PC-3 (cell line): ENCODE measurements at regions not wholly inside any gene's neighbourhood (a gene's known extent, or its start where the extent isn't known, plus 50 kb on each side); places are given as distances from the start of the nearest gene placed in this dataset.

ENCODE experiments used
- ATAC-seq: fragments of 200-7000 bp; cut with Tn5 transposase; 2 replicates; pipeline ENCODE4 v1.9.1; 2020; ENCODE audit warnings: mild to moderate bottlenecking, moderate library complexity
- BruUV-seq: library from RNA; stranded (reverse); fragments of 400-500 nt; replicated peaks from 2 replicates; lab custom pipeline; 2021; lab: Mats Ljungman, UMichigan
- CTCF ChIA-PET: fragments of 300-600 bp; sonication (Branson Sonifier 250); formaldehyde crosslinking; loops from one replicate; lab custom pipeline; 2022; ENCODE audit warnings: antibody characterized with exemption; lab: Charles Lee
- POLR2A ChIA-PET: fragments of 300-600 bp; sonication (Branson Sonifier 250); formaldehyde crosslinking; loops from one replicate; lab custom pipeline; 2022; ENCODE audit warnings: antibody characterized with exemption; ENCODE audit not compliant: unreplicated experiment; lab: Charles Lee
- DNase-seq: peaks from one replicate; pipeline ENCODE4 v3.0.0-alpha.2; 2015
- H2AFZ ChIP-seq: fragments of 300-600 bp; sonication (generic); 2 replicates; pipeline ENCODE4 v1.6.0; 2016; ENCODE audit warnings: antibody characterized with exemption, low read length
- H3F3A ChIP-seq: fragments of 300-600 bp; sonication (generic); one replicate; pipeline ENCODE4 v1.6.0; 2017; ENCODE audit warnings: antibody characterized with exemption, low read length, control low read depth, mild to moderate bottlenecking; ENCODE audit not compliant: unreplicated experiment
- H3K27ac ChIP-seq: fragments of 300-600 bp; sonication (generic); 2 replicates; pipeline ENCODE4 v1.5.1; 2016; ENCODE audit warnings: mild to moderate bottlenecking, low read length
- H3K27me3 ChIP-seq: fragments of 300-600 bp; sonication (generic); 2 replicates; pipeline ENCODE4 v1.6.1; 2016; ENCODE audit warnings: low read length, mixed read lengths
- H3K36me3 ChIP-seq: fragments of 300-600 bp; sonication (generic); 2 replicates; pipeline ENCODE4 v1.6.1; 2016; ENCODE audit warnings: low read depth, mixed run types, low read length, mixed read lengths
- H3K4me1 ChIP-seq: fragments of 300-600 bp; sonication (generic); 2 replicates; pipeline ENCODE4 v1.5.1; 2016; ENCODE audit warnings: low read length; ENCODE audit not compliant: insufficient read depth
- H3K4me2 ChIP-seq: fragments of 300-600 bp; sonication (generic); 2 replicates; pipeline ENCODE4 v1.6.0; 2016; ENCODE audit warnings: low read length
- H3K4me3 ChIP-seq: fragments of 300-600 bp; sonication (generic); 2 replicates; pipeline ENCODE4 v1.5.1; 2016; ENCODE audit warnings: mild to moderate bottlenecking, low read length, mixed read lengths
- H3K79me2 ChIP-seq: fragments of 300-600 bp; sonication (generic); 2 replicates; pipeline ENCODE4 v1.6.1; 2017; ENCODE audit warnings: low read length, mixed read lengths
- H3K9ac ChIP-seq: fragments of 300-600 bp; sonication (generic); 2 replicates; pipeline ENCODE4 v1.6.0; 2016; ENCODE audit warnings: mild to moderate bottlenecking, low read length
- H3K9me2 ChIP-seq: fragments of 300-600 bp; sonication (generic); replicated peaks from 2 replicates; pipeline ENCODE4 v1.6.1; 2016; ENCODE audit warnings: mixed run types, low read length, mixed read lengths
- H3K9me3 ChIP-seq: fragments of 300-600 bp; sonication (generic); 2 replicates; pipeline ENCODE4 v1.6.1; 2016; ENCODE audit warnings: low read length, mixed read lengths
- H4K20me1 ChIP-seq: fragments of 300-600 bp; sonication (generic); 2 replicates; pipeline ENCODE4 v1.6.1; 2016; ENCODE audit warnings: low read length, mixed read lengths
- EZH2 ChIP-seq: fragments of 300-600 bp; sonication (generic); IDR thresholded peaks from one replicate; pipeline ENCODE4 v1.6.1; 2017; ENCODE audit warnings: antibody characterized with exemption, mild to moderate bottlenecking, low read length; ENCODE audit not compliant: unreplicated experiment
- EZH2phosphoT487 ChIP-seq: fragments of 300-600 bp; sonication (generic); IDR thresholded peaks from 2 replicates; pipeline ENCODE4 v1.6.1; 2018; ENCODE audit warnings: mild to moderate bottlenecking, antibody characterized with exemption, low read length, borderline replicate concordance
- intact Hi-C: fragments of 100-400 bp; cut with micrococcal nuclease; formaldehyde crosslinking; loops from 2 replicates; pipeline ENCODE4 v1.9.0; 2023
- TF ChIP-seq, protein P1 (sequence below): fragments of 300-600 bp; sonication (generic); conservative IDR thresholded peaks from 2 replicates; pipeline ENCODE4 v1.5.1; 2017; ENCODE audit warnings: antibody characterized with exemption, low read depth, mild to moderate bottlenecking, low read length

DNA sequence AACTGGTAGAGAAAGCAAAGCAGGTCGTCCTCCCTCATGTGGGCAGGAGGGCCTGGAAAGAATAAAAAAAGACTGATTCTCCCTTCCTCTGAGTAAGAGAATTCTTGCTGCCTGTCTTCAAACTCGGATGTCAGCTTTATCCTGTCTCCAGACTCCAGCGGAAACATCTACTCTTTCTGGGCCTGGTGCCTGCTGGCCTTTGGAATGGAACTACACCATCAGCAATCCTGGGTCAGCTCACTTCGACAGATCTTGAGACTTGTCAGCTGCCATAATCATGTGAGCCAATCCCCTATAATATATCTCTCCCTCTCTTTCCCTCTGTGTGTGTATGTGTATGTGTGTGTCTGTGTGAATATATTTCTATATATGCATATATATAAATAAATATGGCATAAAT is 411.0 kb upstream of the DPP6 start:
- Histone ChIP-seq H3F3A (no peaks in the 10 kb centered on the region), H2AFZ (no peak overlapping the region), H4K20me1 (no peaks in the 10 kb centered on the region), H3K27ac (no peak overlapping the region), H3K4me2 (no peak overlapping the region), H3K36me3 (no peaks in the 10 kb centered on the region), H3K4me3 (no peak overlapping the region), H3K9me3 (no peaks in the 10 kb centered on the region), H3K27me3 (no peaks in the 10 kb centered on the region), H3K4me1 (no peaks in the 10 kb centered on the region), H3K9ac (no peak overlapping the region), H3K79me2 (no peaks in the 10 kb centered on the region), H3K9me2 (no peaks in the 10 kb centered on the region)
- no TSS peak for BruUV-seq
- intact Hi-C loops: no loop called here
- TF ChIP-seq EZH2 (no peak), EZH2phosphoT487 (no peak)
- TF ChIP-seq, protein P1, sequence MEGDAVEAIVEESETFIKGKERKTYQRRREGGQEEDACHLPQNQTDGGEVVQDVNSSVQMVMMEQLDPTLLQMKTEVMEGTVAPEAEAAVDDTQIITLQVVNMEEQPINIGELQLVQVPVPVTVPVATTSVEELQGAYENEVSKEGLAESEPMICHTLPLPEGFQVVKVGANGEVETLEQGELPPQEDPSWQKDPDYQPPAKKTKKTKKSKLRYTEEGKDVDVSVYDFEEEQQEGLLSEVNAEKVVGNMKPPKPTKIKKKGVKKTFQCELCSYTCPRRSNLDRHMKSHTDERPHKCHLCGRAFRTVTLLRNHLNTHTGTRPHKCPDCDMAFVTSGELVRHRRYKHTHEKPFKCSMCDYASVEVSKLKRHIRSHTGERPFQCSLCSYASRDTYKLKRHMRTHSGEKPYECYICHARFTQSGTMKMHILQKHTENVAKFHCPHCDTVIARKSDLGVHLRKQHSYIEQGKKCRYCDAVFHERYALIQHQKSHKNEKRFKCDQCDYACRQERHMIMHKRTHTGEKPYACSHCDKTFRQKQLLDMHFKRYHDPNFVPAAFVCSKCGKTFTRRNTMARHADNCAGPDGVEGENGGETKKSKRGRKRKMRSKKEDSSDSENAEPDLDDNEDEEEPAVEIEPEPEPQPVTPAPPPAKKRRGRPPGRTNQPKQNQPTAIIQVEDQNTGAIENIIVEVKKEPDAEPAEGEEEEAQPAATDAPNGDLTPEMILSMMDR: no peak
- ChIA-PET POLR2A (no interaction called here), CTCF (no interaction called here)
- ATAC-seq: no peak
- DNase-seq: no peak

DNA sequence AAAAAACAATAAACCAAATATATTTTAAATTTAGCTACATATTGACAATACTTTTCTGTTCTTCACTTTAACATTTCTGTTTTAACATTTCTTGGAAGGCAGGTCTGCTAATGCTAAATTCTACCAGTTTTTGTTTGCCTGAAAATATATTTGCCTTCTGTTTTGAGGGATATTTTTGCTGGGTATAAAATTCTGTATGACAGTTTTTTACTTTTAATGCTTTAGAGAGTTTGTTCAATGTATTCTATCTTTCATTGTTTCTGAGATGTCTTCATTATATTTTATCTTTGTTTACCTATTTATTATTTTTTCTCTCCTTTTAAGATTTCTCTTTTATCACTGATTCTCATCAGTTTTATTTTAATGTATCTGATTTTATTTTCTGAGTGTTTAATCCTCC is 409.2 kb upstream of the DPP6 start:
- Histone ChIP-seq H3K4me3 (no peak overlapping the region), H3K9ac (no peak overlapping the region), H3K27ac (no peak overlapping the region), H2AFZ (no peak overlapping the region), H3K27me3 (no peaks in the 10 kb centered on the region), H3K4me1 (no peaks in the 10 kb centered on the region), H3K9me2 (no peaks in the 10 kb centered on the region), H3K36me3 (no peaks in the 10 kb centered on the region), H3F3A (no peaks in the 10 kb centered on the region), H4K20me1 (no peaks in the 10 kb centered on the region), H3K79me2 (no peaks in the 10 kb centered on the region), H3K9me3 (0 out of 2 replicates have a peak, but pooled peaks cover 5% of the 10 kb centered on the region), H3K4me2 (no peak overlapping the region)
- ATAC-seq: no peak
- ChIA-PET POLR2A (no interaction called here), CTCF (no interaction called here)
- TF ChIP-seq, protein P1: no peak
- no peak for TF ChIP-seq EZH2
- no peak for TF ChIP-seq EZH2phosphoT487
- no TSS peak for BruUV-seq
- intact Hi-C loops: no loop called here
- no peak for DNase-seq

DNA sequence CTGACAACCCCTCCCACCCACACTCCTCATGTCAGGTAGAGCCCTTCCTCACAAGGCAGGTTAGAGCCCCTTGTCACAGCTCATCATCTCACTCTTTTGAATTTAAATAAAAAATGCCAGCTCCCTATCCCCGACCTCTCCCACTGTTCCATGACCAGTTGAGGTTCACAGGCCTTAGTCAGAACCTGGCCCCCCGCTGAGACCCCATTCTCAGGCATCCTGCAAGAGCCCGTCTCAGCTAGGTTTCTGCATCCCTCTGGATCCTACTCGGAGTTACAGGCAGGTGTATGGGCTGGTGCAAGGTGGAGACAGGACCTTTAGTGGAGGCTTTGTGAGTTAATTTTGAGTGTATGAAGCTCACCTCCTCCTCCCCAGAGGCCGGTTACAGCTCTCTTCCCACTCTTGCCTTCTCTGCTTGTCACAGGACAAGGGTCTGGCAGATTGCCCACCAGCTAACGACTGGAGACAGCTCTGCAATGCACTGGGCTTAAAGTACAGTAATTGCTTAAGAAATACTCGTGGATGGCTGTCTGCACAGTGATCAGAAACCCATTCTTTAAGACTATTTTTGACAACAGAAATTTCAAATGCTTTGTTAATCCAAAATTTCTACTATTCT is 394.9 kb upstream of the DPP6 start:
- Histone ChIP-seq H3K4me2 (no peak overlapping the region), H3K9ac (no peak overlapping the region), H3K4me1 (no peaks in the 10 kb centered on the region), H3F3A (no peaks in the 10 kb centered on the region), H3K9me2 (no peaks in the 10 kb centered on the region), H3K4me3 (no peak overlapping the region), H2AFZ (no peak overlapping the region), H3K79me2 (no peaks in the 10 kb centered on the region), H3K27me3 (no peaks in the 10 kb centered on the region), H3K9me3 (0 out of 2 replicates have a peak, but pooled peaks cover 6% of the 10 kb centered on the region), H4K20me1 (no peaks in the 10 kb centered on the region), H3K36me3 (no peaks in the 10 kb centered on the region), H3K27ac (no peak overlapping the region)
- TF ChIP-seq EZH2phosphoT487: no peak
- no peak for TF ChIP-seq EZH2
- TF ChIP-seq, protein P1: no peak
- ChIA-PET POLR2A (no interaction called here), CTCF (no interaction called here)
- DNase-seq (no peak), ATAC-seq (no peak)
- no TSS peak for BruUV-seq
- intact Hi-C loops: no loop called here
